ENCODE measurements at regions not wholly inside any gene's neighbourhood (a gene's known extent, or its start where the extent isn't known, plus 50 kb on each side); places are given as distances from the start of the nearest gene placed in this dataset.

DNA sequence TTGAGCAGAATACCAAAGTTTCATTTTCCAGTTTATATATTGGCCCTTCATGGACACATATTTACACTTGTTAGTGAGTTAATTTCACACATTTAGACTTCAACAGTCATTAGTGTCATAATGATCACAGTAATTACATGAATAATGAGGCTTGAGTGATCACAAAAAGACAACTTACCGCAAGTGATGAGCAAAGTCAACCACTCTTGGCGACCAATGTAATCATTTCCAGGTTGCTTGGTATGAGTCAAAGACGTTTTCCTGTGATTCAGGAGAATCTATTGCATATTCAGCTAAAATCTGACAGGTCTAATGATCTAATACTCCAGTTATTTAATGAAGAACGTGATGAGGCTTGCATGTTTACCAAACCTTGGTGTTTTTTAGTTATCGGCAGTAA is 407.9 kb upstream of the TENM3 start:
- TF ChIP-seq, protein P1, sequence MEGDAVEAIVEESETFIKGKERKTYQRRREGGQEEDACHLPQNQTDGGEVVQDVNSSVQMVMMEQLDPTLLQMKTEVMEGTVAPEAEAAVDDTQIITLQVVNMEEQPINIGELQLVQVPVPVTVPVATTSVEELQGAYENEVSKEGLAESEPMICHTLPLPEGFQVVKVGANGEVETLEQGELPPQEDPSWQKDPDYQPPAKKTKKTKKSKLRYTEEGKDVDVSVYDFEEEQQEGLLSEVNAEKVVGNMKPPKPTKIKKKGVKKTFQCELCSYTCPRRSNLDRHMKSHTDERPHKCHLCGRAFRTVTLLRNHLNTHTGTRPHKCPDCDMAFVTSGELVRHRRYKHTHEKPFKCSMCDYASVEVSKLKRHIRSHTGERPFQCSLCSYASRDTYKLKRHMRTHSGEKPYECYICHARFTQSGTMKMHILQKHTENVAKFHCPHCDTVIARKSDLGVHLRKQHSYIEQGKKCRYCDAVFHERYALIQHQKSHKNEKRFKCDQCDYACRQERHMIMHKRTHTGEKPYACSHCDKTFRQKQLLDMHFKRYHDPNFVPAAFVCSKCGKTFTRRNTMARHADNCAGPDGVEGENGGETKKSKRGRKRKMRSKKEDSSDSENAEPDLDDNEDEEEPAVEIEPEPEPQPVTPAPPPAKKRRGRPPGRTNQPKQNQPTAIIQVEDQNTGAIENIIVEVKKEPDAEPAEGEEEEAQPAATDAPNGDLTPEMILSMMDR (IDR thresholded peaks at IDR 0.05; ENCODE audit: insufficient read depth, low read depth, low read length), result no peak
- TF ChIP-seq EZH2 (IDR thresholded peaks at IDR 0.05; ENCODE audit: insufficient read depth, low read length), result no peak
